ENCODE measurements at regions not wholly inside any gene's neighbourhood (a gene's known extent, or its start where the extent isn't known, plus 50 kb on each side); places are given as distances from the start of the nearest gene placed in this dataset.

DNA sequence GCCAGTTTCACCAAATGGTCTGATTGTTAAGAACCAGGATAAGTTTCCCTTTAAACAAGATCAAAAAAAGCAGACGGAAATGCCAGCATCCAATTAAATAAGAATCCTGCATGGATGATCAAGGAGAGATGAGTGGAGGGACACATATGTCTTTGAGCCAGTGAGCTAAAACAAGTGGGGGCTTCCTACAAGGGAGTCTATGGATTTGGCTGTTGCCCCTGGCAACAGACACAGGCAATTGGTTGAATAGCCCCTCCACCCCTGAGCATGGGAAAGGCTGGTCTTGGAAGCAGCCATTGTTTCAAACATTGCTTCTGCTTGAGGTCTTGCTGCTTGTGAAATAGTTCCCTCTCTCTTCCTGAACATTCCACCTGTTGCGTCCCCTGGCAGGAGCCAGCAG lies 374.7 kb upstream of the ERCC4 start:
- no peak for ATAC-seq (replicated peaks in 1 of 4)
- H3K27ac ChIP-seq (ENCODE audit: low read length) = no peak overlapping the region
- H3K4me3 Mint-ChIP-seq = no peak overlapping the region
- no peaks in the 10 kb centered on the region for H3K4me1 Mint-ChIP-seq
- H3K27me3 Mint-ChIP-seq = peaks cover 0 to 2% of the 10 kb centered on the region in 2 donors
- POLR2A ChIA-PET = no interaction called here
- no peak overlapping the region for H3K27ac Mint-ChIP-seq
- H3K36me3 Mint-ChIP-seq = no peaks in the 10 kb centered on the region
- H3K4me3 ChIP-seq (ENCODE audit: control insufficient read depth in 1 of 2, extremely low read depth in 1 of 2, low read length in 1 of 2) = no peak overlapping the region
- no peaks in the 10 kb centered on the region for H3K4me1 ChIP-seq (ENCODE audit: control insufficient read depth in 1 of 2, extremely low read depth in 1 of 2, insufficient read depth in 2 of 2, low read length in 2 of 2)
- 75% methylated on average over 1 of the region's 2 CpGs for WGBS (ENCODE audit: insufficient coverage)
- H3K36me3 ChIP-seq (ENCODE audit: control insufficient read depth in 2 of 2, extremely low read depth in 1 of 2, insufficient read depth in 1 of 2, low read length in 1 of 2) = no peaks in the 10 kb centered on the region
- peaks cover 0 to 12% (median 2%) of the 10 kb centered on the region in 3 donors for H3K9me3 Mint-ChIP-seq
- CTCF ChIA-PET = no interaction called here
- no peaks in the 10 kb centered on the region for H3K27me3 ChIP-seq (replicated peaks in 1 of 2; ENCODE audit: control insufficient read depth in 2 of 2, extremely low read depth in 1 of 2, insufficient read depth in 2 of 2, low read length in 1 of 2)
- DNase-seq = no peak
- no peaks in the 10 kb centered on the region for H3K9me3 ChIP-seq

GRCh38 chr16:13550254-13550653 lies 369.7 kb upstream of the ERCC4 start:
- POLR2A ChIA-PET = no interaction called here
- 83% methylated on average over 2 of the region's 6 CpGs for WGBS (ENCODE audit: insufficient coverage)
- H3K4me1 ChIP-seq (ENCODE audit: control insufficient read depth in 1 of 2, extremely low read depth in 1 of 2, insufficient read depth in 2 of 2, low read length in 2 of 2) = no peaks in the 10 kb centered on the region
- ATAC-seq (replicated peaks in 1 of 4) (no peak), DNase-seq (no peak)
- no peak overlapping the region for H3K4me3 Mint-ChIP-seq
- no peak overlapping the region for H3K27ac Mint-ChIP-seq
- H3K4me3 ChIP-seq (ENCODE audit: control insufficient read depth in 1 of 2, extremely low read depth in 1 of 2, low read length in 1 of 2) = no peak overlapping the region
- CTCF ChIA-PET = no interaction called here
- H3K27ac ChIP-seq (ENCODE audit: low read length) = no peak overlapping the region
- H3K36me3 ChIP-seq (ENCODE audit: control insufficient read depth in 2 of 2, extremely low read depth in 1 of 2, insufficient read depth in 1 of 2, low read length in 1 of 2) = no peaks in the 10 kb centered on the region
- peaks cover 0 to 4% (median 0%) of the 10 kb centered on the region in 3 donors for H3K9me3 Mint-ChIP-seq
- peaks cover 0 to 3% of the 10 kb centered on the region in 2 donors for H3K27me3 Mint-ChIP-seq
- no peaks in the 10 kb centered on the region for H3K4me1 Mint-ChIP-seq
- no peaks in the 10 kb centered on the region for H3K36me3 Mint-ChIP-seq
- no peaks in the 10 kb centered on the region for H3K9me3 ChIP-seq
- no peaks in the 10 kb centered on the region for H3K27me3 ChIP-seq (replicated peaks in 1 of 2; ENCODE audit: control insufficient read depth in 2 of 2, extremely low read depth in 1 of 2, insufficient read depth in 2 of 2, low read length in 1 of 2)

- CTCF ChIA-PET = no interaction called here
- no peaks in the 10 kb centered on the region for H3K36me3 Mint-ChIP-seq
Measured at GRCh38 chr16:13552062-13552959, 367.6 kb upstream of the ERCC4 start.

GRCh38 chr16:13552960-13553257 lies 367.0 kb upstream of the ERCC4 start:
- no peaks in the 10 kb centered on the region for H3K4me1 Mint-ChIP-seq
- peaks cover 0 to 11% (median under 1%) of the 10 kb centered on the region in 3 donors for H3K9me3 Mint-ChIP-seq
- H3K27ac Mint-ChIP-seq = no peak overlapping the region
- DNase-seq (no peak), ATAC-seq (replicated peaks in 1 of 4) (no peak)
- Histone ChIP-seq H3K27ac (ENCODE audit: low read length) (no peak overlapping the region), H3K4me3 (ENCODE audit: control insufficient read depth in 1 of 2, extremely low read depth in 1 of 2, low read length in 1 of 2) (no peak overlapping the region), H3K36me3 (ENCODE audit: control insufficient read depth in 2 of 2, extremely low read depth in 1 of 2, insufficient read depth in 1 of 2, low read length in 1 of 2) (no peaks in the 10 kb centered on the region), H3K4me1 (ENCODE audit: control insufficient read depth in 1 of 2, extremely low read depth in 1 of 2, insufficient read depth in 2 of 2, low read length in 2 of 2) (no peaks in the 10 kb centered on the region), H3K27me3 (replicated peaks in 1 of 2; ENCODE audit: control insufficient read depth in 2 of 2, extremely low read depth in 1 of 2, insufficient read depth in 2 of 2, low read length in 1 of 2) (no peaks in the 10 kb centered on the region), H3K9me3 (no peaks in the 10 kb centered on the region)
- no peaks in the 10 kb centered on the region for H3K36me3 Mint-ChIP-seq
- POLR2A ChIA-PET = no interaction called here
- peaks cover 0 to 7% of the 10 kb centered on the region in 2 donors for H3K27me3 Mint-ChIP-seq
- CTCF ChIA-PET = no interaction called here
- H3K4me3 Mint-ChIP-seq = no peak overlapping the region

More at GRCh38 chr16:13552062-13552959, 367.6 kb upstream of the ERCC4 start:
- Mint-ChIP-seq H3K9me3 (peaks cover 0 to 11% (median 0%) of the 10 kb centered on the region in 3 donors), H3K4me1 (no peaks in the 10 kb centered on the region), H3K4me3 (no peak overlapping the region), H3K27me3 (peaks cover 0 to 7% of the 10 kb centered on the region in 2 donors), H3K27ac (no peak overlapping the region)
- no peak overlapping the region for H3K4me3 ChIP-seq (ENCODE audit: control insufficient read depth in 1 of 2, extremely low read depth in 1 of 2, low read length in 1 of 2)
- ATAC-seq (replicated peaks in 1 of 4) (no peak), DNase-seq (no peak)
- H3K4me1 ChIP-seq (ENCODE audit: control insufficient read depth in 1 of 2, extremely low read depth in 1 of 2, insufficient read depth in 2 of 2, low read length in 2 of 2) = no peaks in the 10 kb centered on the region
- WGBS (ENCODE audit: insufficient coverage) = 77% methylated on average over 9 of the region's 15 CpGs
- H3K36me3 ChIP-seq (ENCODE audit: control insufficient read depth in 2 of 2, extremely low read depth in 1 of 2, insufficient read depth in 1 of 2, low read length in 1 of 2) = no peaks in the 10 kb centered on the region
- no peaks in the 10 kb centered on the region for H3K9me3 ChIP-seq
- POLR2A ChIA-PET = no interaction called here
- no peak overlapping the region for H3K27ac ChIP-seq (ENCODE audit: low read length)
- H3K27me3 ChIP-seq (replicated peaks in 1 of 2; ENCODE audit: control insufficient read depth in 2 of 2, extremely low read depth in 1 of 2, insufficient read depth in 2 of 2, low read length in 1 of 2) = no peaks in the 10 kb centered on the region

- POLR2A ChIA-PET = no interaction called here
Measured at GRCh38 chr16:13553453-13553985, 366.4 kb upstream of the ERCC4 start.

GRCh38 chr16:13554005-13554404 lies 365.9 kb upstream of the ERCC4 start:
- peaks cover 0 to 7% of the 10 kb centered on the region in 2 donors for H3K27me3 Mint-ChIP-seq

More at GRCh38 chr16:13553453-13553985, 366.4 kb upstream of the ERCC4 start:
- H3K9me3 ChIP-seq = no peaks in the 10 kb centered on the region
- WGBS (ENCODE audit: insufficient coverage) = 82% methylated on average over 2 of the region's 6 CpGs
- no peaks in the 10 kb centered on the region for H3K27me3 ChIP-seq (replicated peaks in 1 of 2; ENCODE audit: control insufficient read depth in 2 of 2, extremely low read depth in 1 of 2, insufficient read depth in 2 of 2, low read length in 1 of 2)
- Mint-ChIP-seq H3K36me3 (no peaks in the 10 kb centered on the region), H3K9me3 (peaks cover 0 to 11% (median 2%) of the 10 kb centered on the region in 3 donors), H3K27me3 (peaks cover 0 to 7% of the 10 kb centered on the region in 2 donors), H3K27ac (no peak overlapping the region), H3K4me3 (no peak overlapping the region), H3K4me1 (no peaks in the 10 kb centered on the region)
- no peaks in the 10 kb centered on the region for H3K36me3 ChIP-seq (ENCODE audit: control insufficient read depth in 2 of 2, extremely low read depth in 1 of 2, insufficient read depth in 1 of 2, low read length in 1 of 2)
- DNase-seq = no peak
- H3K27ac ChIP-seq (ENCODE audit: low read length) = no peak overlapping the region
- CTCF ChIA-PET = no interaction called here
- no peak overlapping the region for H3K4me3 ChIP-seq (ENCODE audit: control insufficient read depth in 1 of 2, extremely low read depth in 1 of 2, low read length in 1 of 2)
- no peak for ATAC-seq (replicated peaks in 1 of 4)
- H3K4me1 ChIP-seq (ENCODE audit: control insufficient read depth in 1 of 2, extremely low read depth in 1 of 2, insufficient read depth in 2 of 2, low read length in 2 of 2) = no peaks in the 10 kb centered on the region

More at GRCh38 chr16:13554005-13554404, 365.9 kb upstream of the ERCC4 start:
- peaks cover 0 to 11% (median 4%) of the 10 kb centered on the region in 3 donors for H3K9me3 Mint-ChIP-seq
- ChIA-PET CTCF (no interaction called here), POLR2A (no interaction called here)
- no peaks in the 10 kb centered on the region for H3K9me3 ChIP-seq
- no peak overlapping the region for H3K4me3 Mint-ChIP-seq
- H3K27ac Mint-ChIP-seq = no peak overlapping the region
- DNase-seq (no peak), ATAC-seq (replicated peaks in 1 of 4) (no peak)
- H3K4me1 ChIP-seq (ENCODE audit: control insufficient read depth in 1 of 2, extremely low read depth in 1 of 2, insufficient read depth in 2 of 2, low read length in 2 of 2) = no peaks in the 10 kb centered on the region
- no peak overlapping the region for H3K27ac ChIP-seq (ENCODE audit: low read length)
- no peaks in the 10 kb centered on the region for H3K36me3 Mint-ChIP-seq
- H3K36me3 ChIP-seq (ENCODE audit: control insufficient read depth in 2 of 2, extremely low read depth in 1 of 2, insufficient read depth in 1 of 2, low read length in 1 of 2) = no peaks in the 10 kb centered on the region
- no peak overlapping the region for H3K4me3 ChIP-seq (ENCODE audit: control insufficient read depth in 1 of 2, extremely low read depth in 1 of 2, low read length in 1 of 2)
- H3K27me3 ChIP-seq (replicated peaks in 1 of 2; ENCODE audit: control insufficient read depth in 2 of 2, extremely low read depth in 1 of 2, insufficient read depth in 2 of 2, low read length in 1 of 2) = no peaks in the 10 kb centered on the region
- H3K4me1 Mint-ChIP-seq = no peaks in the 10 kb centered on the region
